OCI-LY7 (cell line): ENCODE measurements at regions not wholly inside any gene's neighbourhood (a gene's known extent, or its start where the extent isn't known, plus 50 kb on each side); places are given as distances from the start of the nearest gene placed in this dataset.
A peak's percentile ranks its signal among the peaks of the same experiment; 100 is the strongest.

Experiments used
- BruUV-seq: library from RNA; stranded (reverse); fragments of 400-500 nt; replicated peaks from 2 replicates; lab custom pipeline; 2021; lab: Mats Ljungman, UMichigan
- CTCF ChIA-PET: fragments of 300-600 bp; sonication (Branson Sonifier 250); formaldehyde crosslinking; loops from one replicate; lab custom pipeline; 2022; ENCODE audit warnings: antibody characterized with exemption; ENCODE audit not compliant: unreplicated experiment; lab: Charles Lee
- POLR2A ChIA-PET: fragments of 300-600 bp; sonication (Branson Sonifier 250); formaldehyde crosslinking; loops from one replicate; lab custom pipeline; 2022; ENCODE audit warnings: antibody characterized with exemption; lab: Charles Lee
- DNase-seq: peaks from one replicate; pipeline ENCODE4 v3.0.0-alpha.2; 2015; ENCODE audit warnings: low spot score
- H2AFZ ChIP-seq: fragments of 200-600 bp; sonication (generic), shearing (Covaris generic); 2 replicates; pipeline ENCODE4 v1.6.1; 2014; ENCODE audit warnings: mild to moderate bottlenecking, antibody characterized with exemption, low read length, moderate library complexity
- H3K27ac ChIP-seq: fragments of 200-600 bp; sonication (generic); 2 replicates; pipeline ENCODE4 v1.5.1; 2014; ENCODE audit warnings: mixed run types, low read depth, mild to moderate bottlenecking, moderate library complexity, low read length, inconsistent platforms; ENCODE audit not compliant: poor library complexity, severe bottlenecking
- H3K36me3 ChIP-seq: fragments of 200-600 bp; sonication (generic); 2 replicates; pipeline ENCODE4 v1.6.1; 2014; ENCODE audit warnings: mild to moderate bottlenecking, antibody characterized with exemption, low read length, moderate library complexity, mixed read lengths; ENCODE audit not compliant: insufficient read depth
- H3K4me1 ChIP-seq: fragments of 200-600 bp; sonication (generic); 2 replicates; pipeline ENCODE4 v1.5.1; 2014; ENCODE audit warnings: mild to moderate bottlenecking, low read length; ENCODE audit not compliant: insufficient read depth, poor library complexity, severe bottlenecking
- H3K4me2 ChIP-seq: fragments of 200-600 bp; sonication (generic); 2 replicates; pipeline ENCODE4 v1.6.1; 2014; ENCODE audit warnings: mild to moderate bottlenecking, low read length
- H3K4me3 ChIP-seq: fragments of 200-600 bp; sonication (generic); 2 replicates; pipeline ENCODE4 v1.5.1; 2014; ENCODE audit warnings: mild to moderate bottlenecking, low read depth, low read length; ENCODE audit not compliant: poor library complexity, severe bottlenecking
- H3K79me2 ChIP-seq: fragments of 200-600 bp; sonication (generic); 2 replicates; pipeline ENCODE4 v1.6.1; 2016; ENCODE audit warnings: low read depth, mild to moderate bottlenecking, low read length, moderate library complexity, mixed read lengths; ENCODE audit not compliant: insufficient read depth
- H3K9me2 ChIP-seq: fragments of 200-600 bp; sonication (generic); 2 replicates; pipeline ENCODE4 v1.6.1; 2016; ENCODE audit warnings: mild to moderate bottlenecking, low read length, mixed read lengths; ENCODE audit not compliant: insufficient read depth
- H3K9me3 ChIP-seq: fragments of 200-600 bp; sonication (generic); 2 replicates; pipeline ENCODE4 v1.6.1; 2014; ENCODE audit warnings: mild to moderate bottlenecking, mixed run types, low read length, mixed read lengths
- H4K20me1 ChIP-seq: fragments of 200-600 bp; sonication (generic); 2 replicates; pipeline ENCODE4 v1.6.1; 2014; ENCODE audit warnings: mild to moderate bottlenecking, antibody characterized with exemption, low read length, moderate library complexity, mixed read lengths; ENCODE audit not compliant: insufficient read depth
- CTCF ChIP-seq: fragments of 200-600 bp; sonication (generic); conservative IDR thresholded peaks from 2 replicates; pipeline ENCODE4 v1.5.1; 2014; ENCODE audit warnings: mild to moderate bottlenecking, antibody characterized with exemption, low read length, moderate library complexity, mixed read lengths
- EZH2phosphoT487 ChIP-seq: fragments of 200-600 bp; sonication (generic); IDR thresholded peaks from 2 replicates; pipeline ENCODE4 v1.6.1; 2018; ENCODE audit warnings: low read depth, borderline replicate concordance, mild to moderate bottlenecking, mixed run types, antibody characterized with exemption, low read length, moderate library complexity, mixed read lengths
- intact Hi-C: fragments of 100-400 bp; cut with micrococcal nuclease; formaldehyde crosslinking; loops from one replicate; pipeline ENCODE4 v1.10.0; 2022; ENCODE audit not compliant: unreplicated experiment

GRCh38 chr12:47305464-47305863 is 225.7 kb upstream of the AMIGO2 start:
- H3K36me3 ChIP-seq: no peaks in the 10 kb centered on the region
- peaks cover 21% of the 10 kb centered on the region for H3K4me1 ChIP-seq
- CTCF ChIA-PET: no interaction called here
- H2AFZ ChIP-seq: no peak overlapping the region
- H3K4me2 ChIP-seq: no peak overlapping the region
- no peak overlapping the region for H3K4me3 ChIP-seq
- POLR2A ChIA-PET: interaction anchor here (0.6 kb wide), 1 partner anchor 85 kb away, joined by 4 read pairs; no protein-coding TSS in a partner anchor
- TF ChIP-seq EZH2phosphoT487 (no peak), CTCF (no peak)
- H3K9me3 ChIP-seq: no peaks in the 10 kb centered on the region
- no peak for DNase-seq
- H3K9me2 ChIP-seq: no peaks in the 10 kb centered on the region
- intact Hi-C loops: no loop called here
- H3K79me2 ChIP-seq: no peaks in the 10 kb centered on the region
- H4K20me1 ChIP-seq: no peaks in the 10 kb centered on the region
- no TSS peak for BruUV-seq
- no peak overlapping the region for H3K27ac ChIP-seq

- no peaks in the 10 kb centered on the region for H3K9me2 ChIP-seq
- ChIA-PET POLR2A (no interaction called here), CTCF (no interaction called here)
- H3K79me2 ChIP-seq: no peaks in the 10 kb centered on the region
- H3K9me3 ChIP-seq: no peaks in the 10 kb centered on the region
- H3K4me3 ChIP-seq: no peak overlapping the region
- no peak for DNase-seq
- no peak overlapping the region for H3K4me2 ChIP-seq
- TF ChIP-seq EZH2phosphoT487 (no peak), CTCF (no peak)
- intact Hi-C loops: no loop called here
- peaks cover 21% of the 10 kb centered on the region for H3K4me1 ChIP-seq
- peak overlapping the region; percentile 64; the same call in 1 of the 2 replicates for H2AFZ ChIP-seq
- no TSS peak for BruUV-seq
- H3K36me3 ChIP-seq: no peaks in the 10 kb centered on the region
- H4K20me1 ChIP-seq: no peaks in the 10 kb centered on the region
- no peak overlapping the region for H3K27ac ChIP-seq
Measured at GRCh38 chr12:47303995-47304560, 224.3 kb upstream of the AMIGO2 start.

GRCh38 chr12:47303207-47303606 is 223.4 kb upstream of the AMIGO2 start:
- no peak for DNase-seq
- Histone ChIP-seq H3K4me1 (peaks cover 27% of the 10 kb centered on the region), H3K4me3 (no peak overlapping the region), H2AFZ (peak overlapping the region; percentile 64; the same call in 1 of the 2 replicates), H3K4me2 (no peak overlapping the region), H4K20me1 (no peaks in the 10 kb centered on the region), H3K9me3 (no peaks in the 10 kb centered on the region), H3K79me2 (no peaks in the 10 kb centered on the region), H3K27ac (no peak overlapping the region), H3K9me2 (no peaks in the 10 kb centered on the region), H3K36me3 (no peaks in the 10 kb centered on the region)
- intact Hi-C loops: no loop called here
- CTCF ChIA-PET: no interaction called here
- POLR2A ChIA-PET: interaction anchor here (0.7 to 1.8 kb wide), 2 partner anchors 11 to 96 kb away, joined by 3 to 4 read pairs; no protein-coding TSS in a partner anchor
- TF ChIP-seq EZH2phosphoT487: no peak
- no TSS peak for BruUV-seq
